A673 (cell line): ENCODE measurements at regions not wholly inside any gene's neighbourhood (a gene's known extent, or its start where the extent isn't known, plus 50 kb on each side); places are given as distances from the start of the nearest gene placed in this dataset.

Experiments
- BruUV-seq: library from RNA; stranded (reverse); fragments of 400-500 nt; replicated peaks from 2 replicates; lab custom pipeline; 2021; lab: Mats Ljungman, UMichigan
- CTCF ChIA-PET: fragments of 300-600 bp; sonication (Branson Sonifier 250); formaldehyde crosslinking; loops from one replicate; lab custom pipeline; 2022; ENCODE audit warnings: antibody characterized with exemption; lab: Charles Lee
- POLR2A ChIA-PET: fragments of 300-600 bp; sonication (Branson Sonifier 250); formaldehyde crosslinking; loops from one replicate; lab custom pipeline; 2022; ENCODE audit warnings: antibody characterized with exemption; ENCODE audit not compliant: low non-redundant PET; lab: Charles Lee
- DNase-seq: peaks from one replicate; pipeline ENCODE4 v3.0.0-alpha.2; 2015; ENCODE audit warnings: low spot score
- H3K27ac ChIP-seq: fragments of 200-600 bp; sonication (generic); 2 replicates; pipeline ENCODE4 v1.5.1; 2016; ENCODE audit warnings: mixed run types, low read depth, mild to moderate bottlenecking, mixed read lengths, antibody characterized with exemption, low read length; ENCODE audit not compliant: poor library complexity, severe bottlenecking
- H3K27me3 ChIP-seq: fragments of 200-600 bp; sonication (generic); replicated peaks from 2 replicates; pipeline ENCODE4 v1.6.1; 2017; ENCODE audit warnings: mixed run types, low read depth, mild to moderate bottlenecking, mixed read lengths, antibody characterized with exemption, low read length; ENCODE audit not compliant: insufficient read depth, poor library complexity
- H3K36me3 ChIP-seq: fragments of 200-600 bp; sonication (generic); 2 replicates; pipeline ENCODE4 v1.6.1; 2016; ENCODE audit warnings: mixed run types, mild to moderate bottlenecking, mixed read lengths, antibody characterized with exemption, low read length; ENCODE audit not compliant: insufficient read depth, poor library complexity, severe bottlenecking
- H3K4me1 ChIP-seq: fragments of 200-600 bp; sonication (generic); 2 replicates; pipeline ENCODE4 v1.6.1; 2017; ENCODE audit warnings: mixed run types, mild to moderate bottlenecking, mixed read lengths, antibody characterized with exemption, low read length; ENCODE audit not compliant: insufficient read depth, poor library complexity, severe bottlenecking
- H3K4me3 ChIP-seq: fragments of 200-600 bp; sonication (generic); 2 replicates; pipeline ENCODE4 v1.5.1; 2016; ENCODE audit warnings: low read depth, mixed run types, mild to moderate bottlenecking, mixed read lengths, low read length; ENCODE audit not compliant: poor library complexity, severe bottlenecking
- H3K9me3 ChIP-seq: fragments of 200-600 bp; sonication (generic); 2 replicates; pipeline ENCODE4 v1.6.1; 2016; ENCODE audit warnings: mixed run types, low read depth, mild to moderate bottlenecking, mixed read lengths, antibody characterized with exemption, low read length; ENCODE audit not compliant: poor library complexity, severe bottlenecking
- CTCF ChIP-seq: fragments of 300-800, 200-600 bp; sonication (generic); conservative IDR thresholded peaks from 2 replicates; pipeline ENCODE4 v1.5.1; 2017; ENCODE audit warnings: low read depth, mild to moderate bottlenecking, antibody characterized with exemption, low read length, moderate library complexity, mixed read lengths
- EZH2 ChIP-seq: fragments of 200-600 bp; sonication (generic); IDR thresholded peaks from 2 replicates; pipeline ENCODE4 v1.6.1; 2017; ENCODE audit warnings: borderline replicate concordance, low read depth, mild to moderate bottlenecking, mixed read lengths, antibody characterized with exemption, low read length; ENCODE audit not compliant: poor library complexity, severe bottlenecking
- intact Hi-C: fragments of 100-400 bp; cut with micrococcal nuclease; formaldehyde crosslinking; loops from one replicate; pipeline ENCODE4 v1.10.0; 2022; ENCODE audit not compliant: unreplicated experiment

DNA sequence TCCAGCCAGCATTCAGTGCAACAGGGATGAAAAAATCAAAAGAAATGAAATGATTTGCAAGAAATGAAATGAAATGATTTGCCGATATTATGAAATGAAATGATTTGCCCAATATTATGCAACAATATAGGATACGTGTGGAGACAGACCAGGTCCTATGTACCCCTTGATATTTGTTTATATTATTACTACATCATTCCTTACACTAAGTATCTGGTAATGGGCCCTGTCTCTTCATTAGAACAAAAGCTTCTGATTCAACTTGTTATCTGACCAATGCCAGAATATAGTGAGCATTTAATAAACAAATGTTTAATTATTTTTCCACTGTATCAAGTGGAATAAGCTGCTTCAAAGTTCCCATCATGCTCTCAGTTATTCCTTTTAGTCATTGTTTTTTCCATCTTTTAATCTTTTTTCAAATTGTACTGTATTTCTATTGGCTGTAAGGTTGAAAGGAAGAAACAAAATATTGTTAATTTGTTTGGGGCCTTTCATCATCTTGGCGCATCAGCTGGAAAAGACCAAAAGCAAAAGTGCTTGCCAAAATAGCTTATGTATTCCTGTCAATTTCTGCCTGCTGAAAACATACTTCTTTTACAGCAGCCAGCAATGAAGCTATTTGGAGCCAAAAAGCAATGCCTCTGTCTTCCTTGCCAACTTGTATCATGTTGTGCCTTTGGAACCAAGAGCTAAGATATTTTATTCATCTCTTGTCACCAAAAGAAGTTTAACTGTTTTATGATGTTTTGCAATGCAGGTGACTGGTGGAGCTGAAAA lies 2314.9 kb downstream of the LRRC4C start:
- TF ChIP-seq EZH2 (no peak), CTCF (no peak)
- CTCF ChIA-PET: interaction anchor here (0.6 kb wide), 1 partner anchor 981 kb away, joined by 5 read pairs; no protein-coding TSS in a partner anchor
- Histone ChIP-seq H3K36me3 (no peaks in the 10 kb centered on the region), H3K27me3 (no peaks in the 10 kb centered on the region), H3K9me3 (no peaks in the 10 kb centered on the region), H3K4me3 (no peak overlapping the region), H3K4me1 (peaks cover 16% of the 10 kb centered on the region), H3K27ac (no peak overlapping the region)
- BruUV-seq: no TSS peak
- intact Hi-C loops: no loop called here
- DNase-seq: no peak
- POLR2A ChIA-PET: interaction anchor here (0.5 kb wide), 1 partner anchor 684 kb away, joined by 5 read pairs; no protein-coding TSS in a partner anchor

- H3K27ac ChIP-seq: peak overlapping the region; percentile 61
- H3K4me3 ChIP-seq: no peak overlapping the region
- peaks cover 10% of the 10 kb centered on the region for H3K36me3 ChIP-seq
- no TSS peak for BruUV-seq
- peak; percentile 99 for DNase-seq
- TF ChIP-seq EZH2: no peak
- TF ChIP-seq CTCF: no peak
- ChIA-PET POLR2A (interaction anchor here (0.6 to 0.8 kb wide), 2 partner anchors 319 to 1616 kb away, joined by 3 to 5 read pairs; no protein-coding TSS in a partner anchor), CTCF (interaction anchor here (0.7 kb wide), 1 partner anchor 19 kb away, joined by 9 read pairs; no protein-coding TSS in a partner anchor)
- H3K9me3 ChIP-seq: peaks cover 22% of the 10 kb centered on the region
- H3K4me1 ChIP-seq: peaks cover 36% of the 10 kb centered on the region
- H3K27me3 ChIP-seq: no peaks in the 10 kb centered on the region
- intact Hi-C loops: loop anchor here (1.0 to 10.0 kb wide), 4 partner anchors 81 to 1861 kb away; no protein-coding TSS in a partner anchor
Observed at GRCh38 chr11:39139581-39139980, 2319.9 kb downstream of the LRRC4C start.

GRCh38 chr11:39120890-39121289 lies 2338.6 kb downstream of the LRRC4C start:
- intact Hi-C loops: no loop called here

More at GRCh38 chr11:39120890-39121289, 2338.6 kb downstream of the LRRC4C start:
- H3K27ac ChIP-seq: no peak overlapping the region
- H3K27me3 ChIP-seq: no peaks in the 10 kb centered on the region
- ChIA-PET POLR2A (no interaction called here), CTCF (no interaction called here)
- TF ChIP-seq CTCF (no peak), EZH2 (no peak)
- no peak overlapping the region for H3K4me3 ChIP-seq
- H3K36me3 ChIP-seq: no peaks in the 10 kb centered on the region
- peaks cover 11% of the 10 kb centered on the region for H3K9me3 ChIP-seq
- peaks cover 8% of the 10 kb centered on the region for H3K4me1 ChIP-seq
- no TSS peak for BruUV-seq
- no peak for DNase-seq
